ENCODE measurements at regions not wholly inside any gene's neighbourhood (a gene's known extent, or its start where the extent isn't known, plus 50 kb on each side); places are given as distances from the start of the nearest gene placed in this dataset.

GRCh38 chr9:89729954-89730530 is 125.2 kb downstream of the GADD45G start:
- TF ChIP-seq CTCF (IDR thresholded peaks at IDR 0.05), result no peak

DNA sequence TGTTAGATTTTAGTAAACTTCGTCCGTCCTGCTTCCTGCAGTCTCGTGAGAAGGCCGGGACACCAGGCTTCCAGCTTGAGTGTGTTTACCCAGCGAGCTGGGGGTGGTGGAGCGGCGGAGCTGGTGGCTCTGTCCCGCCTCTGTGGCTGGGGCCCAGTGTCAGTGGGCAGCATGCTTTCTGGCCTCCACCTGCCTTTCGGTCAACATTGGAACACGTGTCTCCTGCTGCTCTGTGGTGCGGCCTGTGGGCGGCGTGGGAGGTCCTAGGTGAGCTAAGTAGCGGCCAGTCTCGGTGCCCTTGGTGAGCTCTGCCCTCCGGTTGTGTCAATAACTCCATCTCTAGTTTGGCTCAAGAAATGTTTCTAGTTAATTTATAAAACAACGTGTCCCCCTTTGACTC is 125.9 kb downstream of the GADD45G start:
- no peak for TF ChIP-seq CTCF (IDR thresholded peaks at IDR 0.05)

DNA sequence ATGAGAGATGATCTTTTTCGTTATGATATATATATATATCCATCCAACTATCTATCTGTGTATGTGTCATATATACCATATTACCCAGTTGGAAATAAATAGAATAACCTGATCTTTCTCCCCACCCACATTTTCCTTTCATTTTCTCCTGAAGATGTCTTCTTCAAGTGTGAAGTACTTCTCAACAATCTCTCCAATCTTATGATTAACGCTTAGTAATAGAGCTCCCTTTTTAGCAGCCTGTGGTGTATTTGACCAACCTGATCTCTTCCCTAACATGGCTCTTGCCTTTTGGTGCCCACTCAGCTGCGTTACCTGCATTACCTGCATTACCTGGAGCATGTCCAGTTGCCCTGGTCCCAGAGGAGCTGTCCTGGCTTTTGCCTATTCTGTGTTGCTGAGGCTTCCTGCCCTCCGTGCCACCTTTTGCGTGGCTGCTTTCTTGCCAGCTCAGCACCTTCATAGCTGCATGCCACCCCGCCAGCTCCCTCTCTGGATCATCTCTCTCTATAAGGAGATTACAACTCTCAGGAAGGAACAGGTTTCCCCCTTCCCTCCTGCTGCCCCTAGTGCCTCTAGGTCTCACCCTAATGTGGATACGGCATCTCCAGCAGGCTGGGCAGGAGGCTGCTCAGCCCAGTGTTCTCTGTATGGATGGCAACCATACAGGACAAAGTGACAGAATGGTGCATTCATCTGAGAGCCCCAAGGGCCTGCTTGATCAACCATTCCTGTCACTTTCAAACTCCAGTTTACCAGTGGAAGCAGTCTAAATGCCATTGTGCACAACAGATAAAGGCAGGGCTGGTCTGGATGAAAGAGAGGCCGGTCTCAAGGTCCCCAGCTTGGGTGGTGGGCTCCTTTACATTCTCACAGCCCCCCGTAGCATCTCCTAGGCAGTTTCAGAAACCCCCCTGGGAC is 126.7 kb downstream of the GADD45G start:
- TF ChIP-seq CTCF (IDR thresholded peaks at IDR 0.05), result no peak

- TF ChIP-seq CTCF (IDR thresholded peaks at IDR 0.05), result no peak
Measured at GRCh38 chr9:89732295-89732938, 127.6 kb downstream of the GADD45G start.

GRCh38 chr9:89732939-89733324 is 128.1 kb downstream of the GADD45G start:
- TF ChIP-seq CTCF (IDR thresholded peaks at IDR 0.05), result no peak

- no peak for TF ChIP-seq CTCF (IDR thresholded peaks at IDR 0.05)
Measured at GRCh38 chr9:89734600-89735041, 129.8 kb downstream of the GADD45G start.

GRCh38 chr9:89738137-89738932 is 133.5 kb downstream of the GADD45G start:
- no peak for TF ChIP-seq CTCF (IDR thresholded peaks at IDR 0.05)
